Endothelial cell of umbilical vein (primary cell): ENCODE measurements at regions not wholly inside any gene's neighbourhood (a gene's known extent, or its start where the extent isn't known, plus 50 kb on each side); places are given as distances from the start of the nearest gene placed in this dataset.
A peak's percentile ranks its signal among the peaks of the same experiment; 100 is the strongest.

ENCODE experiments used
- BruUV-seq: library from RNA; stranded (reverse); fragments of 400-500 nt; replicated peaks from 2 replicates; lab custom pipeline; 2021; lab: Mats Ljungman, UMichigan
- CTCF ChIA-PET: fragments of 300-600, 350-600 bp; sonication (Branson Sonifier 250); formaldehyde crosslinking; loops from one replicate; lab custom pipeline; 2021; ENCODE audit warnings: antibody characterized with exemption, inconsistent platforms; lab: Charles Lee
- POLR2A ChIA-PET: fragments of 300-600, 350-600 bp; sonication (Branson Sonifier 250); formaldehyde crosslinking; loops from one replicate; lab custom pipeline; 2021; ENCODE audit warnings: antibody characterized with exemption, inconsistent platforms; lab: Charles Lee
- DNase-seq: peaks from one replicate; pipeline ENCODE4 v3.0.0-alpha.2; 2011; ENCODE audit warnings: low read depth, low spot score
- FAIRE-seq: peaks from 2 replicates; lab custom pipeline; 2011; peaks lifted over from hg19 to GRCh38; lab: Jason Lieb, UNC
- H2AFZ ChIP-seq: 2 replicates; pipeline ENCODE4 v1.6.0; 2012; ENCODE audit warnings: low read depth, low read length, control low read depth, inconsistent platforms
- H3K27ac ChIP-seq: 2 replicates; pipeline ENCODE4 v1.5.1; 2011; ENCODE audit warnings: low read depth, mild to moderate bottlenecking, control low read depth, low read length, moderate library complexity; ENCODE audit not compliant: insufficient read depth
- H3K27me3 ChIP-seq, 2 experiments: 2 replicates each; pipeline versions ENCODE4 v1.6.0 to v1.6.1; 2011; ENCODE audit warnings: low read length in 2 of 2, mixed read lengths in 1 of 2; ENCODE audit not compliant: control insufficient read depth in 2 of 2, insufficient read depth in 2 of 2
- H3K36me3 ChIP-seq, 2 experiments: 2 replicates in 1 of 2; 3 replicates in 1 of 2; pipeline ENCODE4 v1.5.1; 2011; ENCODE audit warnings: low read length in 2 of 2, mild to moderate bottlenecking in 1 of 2, moderate library complexity in 1 of 2; ENCODE audit not compliant: control insufficient read depth in 2 of 2, insufficient read depth in 2 of 2; ENCODE audit errors: extremely low read depth in 1 of 2
- H3K4me1 ChIP-seq: 3 replicates; pipeline ENCODE4 v1.5.1; 2011; ENCODE audit warnings: mild to moderate bottlenecking, low read length; ENCODE audit not compliant: control insufficient read depth, insufficient read depth; ENCODE audit errors: extremely low read depth
- H3K4me2 ChIP-seq: 2 replicates; pipeline ENCODE4 v1.6.1; 2011; ENCODE audit warnings: low read length, control low read depth, mixed read lengths; ENCODE audit not compliant: insufficient read depth
- H3K4me3 ChIP-seq, 3 experiments: fragments of 200-600 bp in 1 of 3; sonication (generic), shearing (Covaris generic) in 1 of 3; replicated peaks in 1 of 3; 2 replicates each; pipeline ENCODE4 v1.5.1; 2011 to 2016; ENCODE audit warnings: control low read depth in 3 of 3, low read length in 3 of 3, mild to moderate bottlenecking in 2 of 3, inconsistent platforms in 1 of 3, low read depth in 1 of 3, moderate library complexity in 1 of 3; ENCODE audit not compliant: insufficient read depth in 1 of 3
- H3K79me2 ChIP-seq: 2 replicates; pipeline ENCODE4 v1.6.0; 2012; ENCODE audit warnings: low read length, inconsistent platforms; ENCODE audit not compliant: control insufficient read depth, insufficient read depth
- H3K9ac ChIP-seq: replicated peaks from 2 replicates; pipeline ENCODE3; 2011; ENCODE audit warnings: low read length, control low read depth; ENCODE audit not compliant: insufficient read depth; ENCODE audit errors: extremely low read depth
- H3K9me1 ChIP-seq: replicated peaks from 3 replicates; pipeline ENCODE4 v1.6.0; 2011; ENCODE audit warnings: mild to moderate bottlenecking, low read length; ENCODE audit not compliant: control insufficient read depth, insufficient read depth; ENCODE audit errors: extremely low read depth
- H3K9me3 ChIP-seq: replicated peaks from 2 replicates; pipeline ENCODE4 v1.5.1; 2012; ENCODE audit warnings: low read length, inconsistent platforms; ENCODE audit not compliant: control insufficient read depth, insufficient read depth
- H4K20me1 ChIP-seq: replicated peaks from 2 replicates; pipeline ENCODE3; 2011; ENCODE audit warnings: mild to moderate bottlenecking, low read length; ENCODE audit not compliant: control insufficient read depth, insufficient read depth; ENCODE audit errors: extremely low read depth
- EZH2 ChIP-seq: IDR thresholded peaks from 2 replicates; pipeline ENCODE4 v1.6.1; 2012; ENCODE audit warnings: borderline replicate concordance, low read depth, mild to moderate bottlenecking, moderate library complexity, low read length, inconsistent platforms; ENCODE audit not compliant: severe bottlenecking
- FOS ChIP-seq: IDR thresholded peaks from 2 replicates; pipeline ENCODE4 v1.6.1; 2011; ENCODE audit warnings: mild to moderate bottlenecking, low read length, moderate library complexity, borderline replicate concordance; ENCODE audit not compliant: insufficient read depth
- GATA2 ChIP-seq: IDR thresholded peaks from 2 replicates; pipeline ENCODE4 v1.7.0; 2011; ENCODE audit warnings: low read depth, mild to moderate bottlenecking, moderate library complexity, mixed read lengths, low read length; ENCODE audit not compliant: insufficient read length, insufficient read depth
- JUN ChIP-seq: IDR thresholded peaks from 2 replicates; pipeline ENCODE4 v1.6.1; 2011; ENCODE audit warnings: borderline replicate concordance, low read depth; ENCODE audit not compliant: insufficient read length, insufficient read depth
- MYC ChIP-seq: IDR thresholded peaks from one replicate; pipeline ENCODE4 v1.6.1; 2011; ENCODE audit warnings: mild to moderate bottlenecking, low read depth, low read length
- POLR2A ChIP-seq: IDR thresholded peaks from 2 replicates; pipeline ENCODE4 v1.6.1; 2012; ENCODE audit warnings: low read depth, mild to moderate bottlenecking, control low read depth, low read length
- POLR2AphosphoS5 ChIP-seq: IDR thresholded peaks from 2 replicates; pipeline ENCODE4 v1.6.1; 2012; ENCODE audit warnings: low read depth, mild to moderate bottlenecking, control low read depth, low read length, moderate library complexity; ENCODE audit not compliant: insufficient read depth
- dilution Hi-C: fragments of 300-500 bp; cut with MboI; formaldehyde crosslinking; loops from one replicate; pipeline ENCODE4 v1.15.0; 2019; ENCODE audit warnings: low sequenced_read_pairs; ENCODE audit not compliant: extremely low pct_ligation_motif_present
- intact Hi-C: fragments of 100-400 bp; cut with micrococcal nuclease; formaldehyde crosslinking; loops from one replicate; pipeline ENCODE4 v1.10.0; 2022
- TF ChIP-seq, protein P1 (sequence below), 2 donors: IDR thresholded peaks; 1 replicate in 1 of 2; 2 replicates in 1 of 2; pipeline ENCODE4 v1.5.1; 2011; ENCODE audit warnings: low read length in 2 of 2, mild to moderate bottlenecking in 2 of 2, moderate library complexity in 2 of 2, control low read depth in 1 of 2, inconsistent platforms in 1 of 2, low read depth in 1 of 2; ENCODE audit not compliant: insufficient read depth in 1 of 2; ENCODE audit errors: extremely low read depth in 1 of 2
- TF ChIP-seq, protein P2 (sequence below): IDR thresholded peaks from 2 replicates; pipeline ENCODE4 v1.6.1; 2011; ENCODE audit not compliant: insufficient read depth, insufficient read length

DNA sequence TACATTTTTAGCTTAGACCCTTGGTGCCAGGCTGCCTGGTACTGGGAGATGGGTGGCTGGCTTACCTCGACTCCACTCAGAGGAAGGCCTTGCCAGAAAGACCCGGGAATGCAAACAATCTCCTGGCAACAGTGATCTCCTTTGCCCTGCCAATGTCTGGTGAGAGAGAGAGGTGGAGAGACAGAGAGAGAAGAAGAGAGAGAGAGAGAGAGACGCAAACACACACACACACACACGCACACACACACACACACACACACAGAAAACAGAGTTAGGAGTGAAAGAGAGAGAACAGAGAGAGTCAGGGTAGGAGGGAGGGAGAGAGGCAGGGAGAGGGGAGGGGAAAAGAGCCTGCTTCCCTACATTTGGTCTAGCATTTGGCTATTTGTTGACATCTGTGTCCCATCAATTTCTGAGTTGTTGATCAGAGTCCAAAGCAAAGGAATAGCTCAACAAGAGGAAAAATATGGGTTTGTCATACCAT, 181.6 kb upstream of the MAP1B start:
- FAIRE-seq: no peak
- Histone ChIP-seq H4K20me1 (no peaks in the 10 kb centered on the region), H3K4me1 (peaks cover 23% of the 10 kb centered on the region), H3K27ac (no peak overlapping the region), H3K79me2 (no peaks in the 10 kb centered on the region), H3K27me3 (no peaks in the 10 kb centered on the region), H3K9ac (no peak overlapping the region), H2AFZ (peak overlapping the region; percentile 53), H3K4me3 (no peak overlapping the region), H3K9me1 (no peaks in the 10 kb centered on the region), H3K4me2 (no peak overlapping the region), H3K36me3 (no peaks in the 10 kb centered on the region), H3K9me3 (no peaks in the 10 kb centered on the region)
- no peak for DNase-seq
- intact Hi-C loops (loop anchor here (1.0 to 10.0 kb wide), 2 partner anchors 8 to 141 kb away; no protein-coding TSS in a partner anchor), dilution Hi-C loops (no loop called here)
- CTCF ChIA-PET: interaction anchor here (1.4 kb wide), 1 partner anchor 89 kb away, joined by 3 read pairs; no protein-coding TSS in a partner anchor
- no TSS peak for BruUV-seq
- TF ChIP-seq EZH2 (no peak), JUN (no peak), POLR2AphosphoS5 (no peak), MYC (no peak), POLR2A (no peak), GATA2 (no peak), FOS (no peak)
- TF ChIP-seq, protein P1, sequence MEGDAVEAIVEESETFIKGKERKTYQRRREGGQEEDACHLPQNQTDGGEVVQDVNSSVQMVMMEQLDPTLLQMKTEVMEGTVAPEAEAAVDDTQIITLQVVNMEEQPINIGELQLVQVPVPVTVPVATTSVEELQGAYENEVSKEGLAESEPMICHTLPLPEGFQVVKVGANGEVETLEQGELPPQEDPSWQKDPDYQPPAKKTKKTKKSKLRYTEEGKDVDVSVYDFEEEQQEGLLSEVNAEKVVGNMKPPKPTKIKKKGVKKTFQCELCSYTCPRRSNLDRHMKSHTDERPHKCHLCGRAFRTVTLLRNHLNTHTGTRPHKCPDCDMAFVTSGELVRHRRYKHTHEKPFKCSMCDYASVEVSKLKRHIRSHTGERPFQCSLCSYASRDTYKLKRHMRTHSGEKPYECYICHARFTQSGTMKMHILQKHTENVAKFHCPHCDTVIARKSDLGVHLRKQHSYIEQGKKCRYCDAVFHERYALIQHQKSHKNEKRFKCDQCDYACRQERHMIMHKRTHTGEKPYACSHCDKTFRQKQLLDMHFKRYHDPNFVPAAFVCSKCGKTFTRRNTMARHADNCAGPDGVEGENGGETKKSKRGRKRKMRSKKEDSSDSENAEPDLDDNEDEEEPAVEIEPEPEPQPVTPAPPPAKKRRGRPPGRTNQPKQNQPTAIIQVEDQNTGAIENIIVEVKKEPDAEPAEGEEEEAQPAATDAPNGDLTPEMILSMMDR (IDR thresholded peaks at IDR 0.05; ENCODE audit: extremely low read depth in 1 of 2, insufficient read depth in 1 of 2, low read depth in 1 of 2, low read length in 2 of 2): no peak
- TF ChIP-seq, protein P2, sequence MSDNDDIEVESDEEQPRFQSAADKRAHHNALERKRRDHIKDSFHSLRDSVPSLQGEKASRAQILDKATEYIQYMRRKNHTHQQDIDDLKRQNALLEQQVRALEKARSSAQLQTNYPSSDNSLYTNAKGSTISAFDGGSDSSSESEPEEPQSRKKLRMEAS: no peak
- POLR2A ChIA-PET: no interaction called here
